WTC11 (cell line): ENCODE measurements at regions not wholly inside any gene's neighbourhood (a gene's known extent, or its start where the extent isn't known, plus 50 kb on each side); places are given as distances from the start of the nearest gene placed in this dataset.

Experiments
- GABPB1 ChIP-seq: sonication (generic); formaldehyde crosslinking; IDR thresholded peaks from 2 replicates; pipeline ENCODE4 v1.8.1; 2023; ENCODE audit warnings: mild to moderate bottlenecking, missing genetic modification reagents
- NFE2L1 ChIP-seq: sonication (generic); formaldehyde crosslinking; IDR thresholded peaks from 2 replicates; pipeline ENCODE4 v1.8.1; 2023; ENCODE audit warnings: missing genetic modification reagents
- TEAD1 ChIP-seq: sonication (generic); formaldehyde crosslinking; IDR thresholded peaks from 2 replicates; pipeline ENCODE4 v1.8.0; 2022; ENCODE audit warnings: mild to moderate bottlenecking, missing genetic modification reagents
- ZBTB21 ChIP-seq: sonication (generic); formaldehyde crosslinking; IDR thresholded peaks from 2 replicates; pipeline ENCODE4 v1.8.1; 2023; ENCODE audit warnings: mild to moderate bottlenecking, missing genetic modification reagents, borderline replicate concordance
- ZNF219 ChIP-seq: sonication (generic); formaldehyde crosslinking; IDR thresholded peaks from 2 replicates; pipeline ENCODE4 v1.8.0; 2023; ENCODE audit warnings: missing genetic modification reagents, mild to moderate bottlenecking, borderline replicate concordance
- ZNF232 ChIP-seq: sonication (generic); formaldehyde crosslinking; IDR thresholded peaks from 2 replicates; pipeline ENCODE4 v1.8.0; 2022; ENCODE audit warnings: mild to moderate bottlenecking, missing genetic modification reagents
- TF ChIP-seq, protein P1 (sequence below): fragments of 200-600 bp; IDR thresholded peaks from 2 replicates; pipeline ENCODE4 v1.8.0; 2022; ENCODE audit warnings: antibody characterized with exemption
- TF ChIP-seq, protein P2 (sequence below): sonication (generic); formaldehyde crosslinking; conservative IDR thresholded peaks from 2 replicates; pipeline ENCODE4 v1.8.1; 2022; ENCODE audit warnings: mild to moderate bottlenecking, missing genetic modification reagents

- no peak for TF ChIP-seq ZNF219 (CRISPR knock-in tag)
- TF ChIP-seq, protein P1, sequence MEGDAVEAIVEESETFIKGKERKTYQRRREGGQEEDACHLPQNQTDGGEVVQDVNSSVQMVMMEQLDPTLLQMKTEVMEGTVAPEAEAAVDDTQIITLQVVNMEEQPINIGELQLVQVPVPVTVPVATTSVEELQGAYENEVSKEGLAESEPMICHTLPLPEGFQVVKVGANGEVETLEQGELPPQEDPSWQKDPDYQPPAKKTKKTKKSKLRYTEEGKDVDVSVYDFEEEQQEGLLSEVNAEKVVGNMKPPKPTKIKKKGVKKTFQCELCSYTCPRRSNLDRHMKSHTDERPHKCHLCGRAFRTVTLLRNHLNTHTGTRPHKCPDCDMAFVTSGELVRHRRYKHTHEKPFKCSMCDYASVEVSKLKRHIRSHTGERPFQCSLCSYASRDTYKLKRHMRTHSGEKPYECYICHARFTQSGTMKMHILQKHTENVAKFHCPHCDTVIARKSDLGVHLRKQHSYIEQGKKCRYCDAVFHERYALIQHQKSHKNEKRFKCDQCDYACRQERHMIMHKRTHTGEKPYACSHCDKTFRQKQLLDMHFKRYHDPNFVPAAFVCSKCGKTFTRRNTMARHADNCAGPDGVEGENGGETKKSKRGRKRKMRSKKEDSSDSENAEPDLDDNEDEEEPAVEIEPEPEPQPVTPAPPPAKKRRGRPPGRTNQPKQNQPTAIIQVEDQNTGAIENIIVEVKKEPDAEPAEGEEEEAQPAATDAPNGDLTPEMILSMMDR: no peak
- TF ChIP-seq NFE2L1 (CRISPR knock-in tag): no peak
- TF ChIP-seq, protein P2, sequence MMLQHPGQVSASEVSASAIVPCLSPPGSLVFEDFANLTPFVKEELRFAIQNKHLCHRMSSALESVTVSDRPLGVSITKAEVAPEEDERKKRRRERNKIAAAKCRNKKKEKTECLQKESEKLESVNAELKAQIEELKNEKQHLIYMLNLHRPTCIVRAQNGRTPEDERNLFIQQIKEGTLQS (CRISPR knock-in tag): no peak
- no peak for TF ChIP-seq TEAD1 (CRISPR knock-in tag)
- TF ChIP-seq GABPB1: no peak
- TF ChIP-seq ZNF232 (CRISPR knock-in tag): no peak
- no peak for TF ChIP-seq ZBTB21
These were observed 1186.9 kb downstream of the DSC3 start for GRCh38 chr18:29855637-29856036.
